Ovary (tissue), 7 donors: ENCODE measurements at regions not wholly inside any gene's neighbourhood (a gene's known extent, or its start where the extent isn't known, plus 50 kb on each side); places are given as distances from the start of the nearest gene placed in this dataset.

ENCODE experiments used
- DNase-seq, 5 donors: peaks; one replicate each; pipeline ENCODE4 v3.0.0-alpha.2; 2019 to 2020
- H3K27ac ChIP-seq, 2 donors: fragments of 200-600 bp; one replicate each; pipeline versions ENCODE4 v1.5.1 to v1.8.0; 2019 to 2022
- H3K27me3 ChIP-seq: fragments of 200-600 bp; one replicate; pipeline ENCODE4 v1.8.0; 2022
- H3K36me3 ChIP-seq: fragments of 200-600 bp; sonication (generic); one replicate; pipeline ENCODE4 v1.5.1; 2019
- H3K4me1 ChIP-seq: one replicate; pipeline ENCODE4 v1.8.1; 2013; ENCODE audit warnings: mild to moderate bottlenecking, moderate library complexity; ENCODE audit not compliant: insufficient read depth
- H3K4me3 ChIP-seq: fragments of 200-600 bp; sonication (generic); one replicate; pipeline ENCODE4 v1.5.1; 2017
- H3K9me3 ChIP-seq, 2 donors: fragments of 200-600 bp in 1 of 2; sonication (generic) in 1 of 2; one replicate each; pipeline versions ENCODE4 v1.5.1 to v1.8.1; 2013 to 2019; ENCODE audit warnings: mild to moderate bottlenecking in 1 of 2, moderate library complexity in 1 of 2
- EP300 ChIP-seq: sonication (generic); formaldehyde crosslinking; IDR thresholded peaks from one replicate; pipeline ENCODE4 v1.6.1; 2017; ENCODE audit warnings: antibody characterized with exemption
- POLR2A ChIP-seq: fragments of 450-650 bp; IDR thresholded peaks from one replicate; pipeline ENCODE4 v1.6.1; 2017; ENCODE audit warnings: antibody characterized with exemption, mild to moderate bottlenecking, moderate library complexity
- WGBS, 3 donors: extraction: QIAGEN DNeasy Blood & Tissue Kit in 1 of 3; methylation state at CpG; one replicate each; pipeline versions ENCODE4 v1.1.5 to v1.1.7; 2013 to 2017; 5-methylcytosine and 5-hydroxymethylcytosine counted together
- intact Hi-C, 4 donors: fragments of 100-400 bp; cut with DNase I; formaldehyde crosslinking; loops; one replicate each; pipeline versions ENCODE4 v1.11.0 to v1.15.1; 2022 to 2023
- TF ChIP-seq, protein P1 (sequence below), 3 donors: fragments of 450-650 bp in 2 of 3; fragments of 200-600 bp in 1 of 3; IDR thresholded peaks; one replicate each; pipeline versions ENCODE4 v1.5.1 to v1.8.0; 2016 to 2022; ENCODE audit warnings: antibody characterized with exemption in 3 of 3, mild to moderate bottlenecking in 1 of 3
- donor health status: DM: no; HTN: no; CAD: no; lungs with moderate emphysema.
- donor health status: DM: no; HTN: no; CAD: no.
- donor health status: Bipolar disorder and iron deficiency.
- donor health status: DM: no; HTN: no; CAD: no.
- donor health status: DM: yes; HTN: yes; CAD: no.

DNA sequence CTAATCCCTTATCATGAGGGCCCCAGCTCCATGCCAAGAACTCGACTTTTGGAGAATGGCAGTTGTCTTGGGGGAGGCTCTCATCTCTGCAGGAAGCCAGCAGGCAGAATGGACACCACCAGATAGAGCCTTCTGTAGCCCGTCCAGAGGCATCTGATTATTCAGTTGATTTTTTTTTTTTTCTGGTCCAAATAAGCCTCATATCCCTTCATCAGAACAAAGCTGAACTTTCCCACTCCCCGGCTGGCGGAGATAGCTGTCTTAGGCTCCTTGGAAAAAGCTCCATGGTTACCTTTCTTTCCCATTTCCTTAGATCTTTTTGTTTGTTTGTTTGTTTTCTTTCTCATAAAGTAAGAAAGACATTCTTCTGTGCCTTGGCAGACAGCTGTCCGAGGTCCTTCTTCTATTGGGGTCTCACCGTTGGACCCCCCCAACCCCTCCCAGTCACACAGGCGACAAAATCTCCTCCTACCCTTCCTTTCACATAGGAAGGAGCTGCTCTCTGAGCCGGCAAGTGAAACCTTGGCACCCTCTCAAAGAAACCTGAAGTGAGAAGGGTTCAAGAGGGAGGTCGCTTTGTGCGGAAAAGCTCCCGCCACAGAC lies 278.5 kb downstream of the RPS6KC1 start:
- no peaks in the 10 kb centered on the region for H3K27me3 ChIP-seq
- DNase-seq: no peak
- H3K4me3 ChIP-seq: no peak overlapping the region
- TF ChIP-seq EP300 (no peak), POLR2A (no peak)
- TF ChIP-seq, protein P1, sequence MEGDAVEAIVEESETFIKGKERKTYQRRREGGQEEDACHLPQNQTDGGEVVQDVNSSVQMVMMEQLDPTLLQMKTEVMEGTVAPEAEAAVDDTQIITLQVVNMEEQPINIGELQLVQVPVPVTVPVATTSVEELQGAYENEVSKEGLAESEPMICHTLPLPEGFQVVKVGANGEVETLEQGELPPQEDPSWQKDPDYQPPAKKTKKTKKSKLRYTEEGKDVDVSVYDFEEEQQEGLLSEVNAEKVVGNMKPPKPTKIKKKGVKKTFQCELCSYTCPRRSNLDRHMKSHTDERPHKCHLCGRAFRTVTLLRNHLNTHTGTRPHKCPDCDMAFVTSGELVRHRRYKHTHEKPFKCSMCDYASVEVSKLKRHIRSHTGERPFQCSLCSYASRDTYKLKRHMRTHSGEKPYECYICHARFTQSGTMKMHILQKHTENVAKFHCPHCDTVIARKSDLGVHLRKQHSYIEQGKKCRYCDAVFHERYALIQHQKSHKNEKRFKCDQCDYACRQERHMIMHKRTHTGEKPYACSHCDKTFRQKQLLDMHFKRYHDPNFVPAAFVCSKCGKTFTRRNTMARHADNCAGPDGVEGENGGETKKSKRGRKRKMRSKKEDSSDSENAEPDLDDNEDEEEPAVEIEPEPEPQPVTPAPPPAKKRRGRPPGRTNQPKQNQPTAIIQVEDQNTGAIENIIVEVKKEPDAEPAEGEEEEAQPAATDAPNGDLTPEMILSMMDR (IDR thresholded peaks at IDR 0.05): no peak
- no peaks in the 10 kb centered on the region for H3K4me1 ChIP-seq
- intact Hi-C loops: no loop called here
- H3K36me3 ChIP-seq: no peaks in the 10 kb centered on the region
- H3K9me3 ChIP-seq: no peaks in the 10 kb centered on the region
- 71 to 72% (median 71%) methylated on average over 11 of the region's 11 CpGs for WGBS, 3 donors
- no peak overlapping the region for H3K27ac ChIP-seq

DNA sequence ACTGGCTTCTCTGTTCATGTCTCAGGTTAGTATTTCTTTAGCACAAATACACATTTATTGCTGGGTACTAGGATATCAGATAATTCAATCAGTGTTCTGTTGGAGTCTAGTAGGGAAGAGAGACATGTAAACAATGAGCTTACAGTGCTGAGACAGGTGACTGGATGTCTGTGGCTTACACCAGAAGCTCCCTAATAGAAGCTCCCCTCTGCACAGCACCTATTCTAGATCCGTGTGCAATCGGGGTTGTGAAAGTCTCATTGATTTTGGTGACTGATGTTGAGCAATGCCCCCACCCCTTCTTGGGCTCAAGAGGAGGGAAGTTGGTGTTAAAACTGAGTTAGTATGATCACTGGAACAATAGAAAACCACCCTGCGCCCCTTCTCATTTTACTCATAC lies 279.2 kb downstream of the RPS6KC1 start:
- H3K9me3 ChIP-seq: no peaks in the 10 kb centered on the region
- intact Hi-C loops: no loop called here
- no peak for DNase-seq
- no peaks in the 10 kb centered on the region for H3K36me3 ChIP-seq
- no peaks in the 10 kb centered on the region for H3K4me1 ChIP-seq
- no peak overlapping the region for H3K27ac ChIP-seq
- no peak overlapping the region for H3K4me3 ChIP-seq
- no peak for TF ChIP-seq POLR2A
- TF ChIP-seq EP300: no peak
- TF ChIP-seq, protein P1 (IDR thresholded peaks at IDR 0.05): no peak
- no peaks in the 10 kb centered on the region for H3K27me3 ChIP-seq
- WGBS, 3 donors: 88 to 90% (median 90%) methylated on average over 3 of the region's 3 CpGs

DNA sequence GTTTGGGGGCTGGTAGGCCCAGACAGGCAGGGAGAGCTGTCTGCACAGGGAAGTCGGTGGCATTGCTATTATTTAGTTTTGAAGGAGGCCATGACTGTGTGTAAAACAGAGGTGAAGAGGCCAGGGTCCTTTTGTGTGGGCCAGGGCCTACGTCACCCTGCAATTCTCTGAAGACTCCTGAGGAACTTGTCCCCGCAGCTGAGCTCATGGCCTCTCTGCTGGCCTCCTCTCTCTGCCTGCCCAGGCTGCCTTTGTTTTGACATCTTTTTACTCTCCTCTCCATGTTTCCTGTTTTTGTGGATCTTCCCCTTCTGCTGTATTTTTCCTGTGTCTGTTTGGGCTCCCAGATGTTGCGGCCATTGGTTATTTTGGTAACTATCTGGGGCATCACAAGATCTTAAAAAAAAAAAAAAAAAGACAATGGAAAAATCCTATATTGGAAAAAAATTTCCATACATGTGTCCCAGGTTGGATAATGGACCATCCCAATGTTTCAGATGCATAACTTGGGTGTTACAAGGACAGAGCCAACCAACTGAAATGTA lies 280.7 kb downstream of the RPS6KC1 start:
- no peak overlapping the region for H3K27ac ChIP-seq
- H3K36me3 ChIP-seq: no peaks in the 10 kb centered on the region
- H3K4me3 ChIP-seq: no peak overlapping the region
- WGBS, 3 donors: 71 to 87% (median 80%) methylated on average over 4 of the region's 4 CpGs
- H3K9me3 ChIP-seq: no peaks in the 10 kb centered on the region
- DNase-seq: no peak
- no peaks in the 10 kb centered on the region for H3K27me3 ChIP-seq
- TF ChIP-seq, protein P1 (IDR thresholded peaks at IDR 0.05): no peak
- TF ChIP-seq EP300: no peak
- TF ChIP-seq POLR2A: no peak
- no peaks in the 10 kb centered on the region for H3K4me1 ChIP-seq
- intact Hi-C loops: no loop called here

DNA sequence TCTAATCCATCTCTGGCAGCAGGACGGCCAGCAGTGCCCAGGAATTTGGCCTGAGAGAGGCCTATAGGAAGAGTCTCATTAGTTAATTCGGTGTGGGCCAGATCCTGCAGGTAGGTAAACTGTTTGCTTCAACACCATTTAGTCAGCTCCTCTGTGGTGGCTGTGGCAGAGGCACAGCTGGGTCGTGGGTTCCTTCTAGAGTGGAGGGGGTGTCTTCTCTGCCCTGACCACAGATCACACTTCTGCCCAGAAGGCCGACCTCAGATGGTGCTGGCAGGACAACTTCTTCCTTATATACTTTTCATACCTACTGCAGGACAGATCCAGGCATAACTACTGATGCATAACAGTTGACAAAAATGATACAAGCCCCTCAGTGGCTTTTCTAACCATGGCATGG lies 281.4 kb downstream of the RPS6KC1 start:
- H3K27ac ChIP-seq: no peak overlapping the region
- H3K27me3 ChIP-seq: no peaks in the 10 kb centered on the region
- no peaks in the 10 kb centered on the region for H3K36me3 ChIP-seq
- TF ChIP-seq, protein P1 (IDR thresholded peaks at IDR 0.05): no peak
- TF ChIP-seq EP300: no peak
- no peak for TF ChIP-seq POLR2A
- 66 to 73% (median 69%) methylated on average over 4 of the region's 4 CpGs for WGBS, 3 donors
- no peak overlapping the region for H3K4me3 ChIP-seq
- intact Hi-C loops: no loop called here
- DNase-seq: no peak
- no peaks in the 10 kb centered on the region for H3K9me3 ChIP-seq
- H3K4me1 ChIP-seq: no peaks in the 10 kb centered on the region
